Panc1 (cell line): ENCODE measurements at regions not wholly inside any gene's neighbourhood (a gene's known extent, or its start where the extent isn't known, plus 50 kb on each side); places are given as distances from the start of the nearest gene placed in this dataset.

Experiments
- CTCF ChIP-seq: fragments of 450-650 bp; IDR thresholded peaks from 2 replicates; pipeline ENCODE4 v1.5.1; 2017; ENCODE audit warnings: mild to moderate bottlenecking
- POLR2AphosphoS5 ChIP-seq: IDR thresholded peaks from 2 replicates; pipeline ENCODE4 v1.6.1; 2012; ENCODE audit warnings: mild to moderate bottlenecking, low read depth, low read length, moderate library complexity
- REST ChIP-seq, 2 experiments: IDR thresholded peaks; 2 replicates each; pipeline ENCODE4 v1.6.1; 2011 to 2012; ENCODE audit warnings: low read depth in 2 of 2, control low read depth in 1 of 2, low read length in 1 of 2, mild to moderate bottlenecking in 1 of 2, moderate library complexity in 1 of 2; ENCODE audit not compliant: insufficient read depth in 1 of 2
- TCF7L2 ChIP-seq: IDR thresholded peaks from 2 replicates; pipeline ENCODE4 v1.6.1; 2011; ENCODE audit warnings: mild to moderate bottlenecking, low read depth, low read length, inconsistent platforms

- TF ChIP-seq REST (IDR thresholded peaks at IDR 0.05; ENCODE audit: insufficient read depth in 1 of 2, low read depth in 2 of 2, low read length in 1 of 2) (no peak), CTCF (no peak), POLR2AphosphoS5 (no peak), TCF7L2 (no peak)
These were observed 75.7 kb upstream of the THUMPD2 start for GRCh38 chr2:39854771-39855170.
